ENCODE measurements at regions not wholly inside any gene's neighbourhood (a gene's known extent, or its start where the extent isn't known, plus 50 kb on each side); places are given as distances from the start of the nearest gene placed in this dataset.

DNA sequence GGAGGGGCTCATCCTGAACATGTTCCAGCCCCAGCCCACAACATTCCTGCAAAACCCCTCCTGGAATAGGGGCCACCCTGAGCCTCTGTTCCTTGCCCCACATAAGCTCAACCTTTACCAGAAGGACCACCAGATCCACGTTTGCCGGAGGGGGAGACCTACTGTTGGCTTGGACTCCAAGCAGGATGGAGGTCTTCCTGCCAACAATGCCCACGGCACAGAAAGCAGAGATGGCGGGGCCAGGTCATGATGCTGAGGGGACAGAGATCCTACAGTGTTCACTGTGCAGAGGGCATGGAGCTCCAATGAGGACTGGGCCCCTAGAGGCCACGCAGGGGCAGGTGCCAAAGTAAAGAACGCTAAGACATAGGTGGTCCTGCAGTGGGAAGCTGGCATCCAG, 98.5 kb upstream of the RAB6C start:
- TF ChIP-seq POLR2AphosphoS5 (IDR thresholded peaks at IDR 0.05), result no peak
- TF ChIP-seq, protein P1, sequence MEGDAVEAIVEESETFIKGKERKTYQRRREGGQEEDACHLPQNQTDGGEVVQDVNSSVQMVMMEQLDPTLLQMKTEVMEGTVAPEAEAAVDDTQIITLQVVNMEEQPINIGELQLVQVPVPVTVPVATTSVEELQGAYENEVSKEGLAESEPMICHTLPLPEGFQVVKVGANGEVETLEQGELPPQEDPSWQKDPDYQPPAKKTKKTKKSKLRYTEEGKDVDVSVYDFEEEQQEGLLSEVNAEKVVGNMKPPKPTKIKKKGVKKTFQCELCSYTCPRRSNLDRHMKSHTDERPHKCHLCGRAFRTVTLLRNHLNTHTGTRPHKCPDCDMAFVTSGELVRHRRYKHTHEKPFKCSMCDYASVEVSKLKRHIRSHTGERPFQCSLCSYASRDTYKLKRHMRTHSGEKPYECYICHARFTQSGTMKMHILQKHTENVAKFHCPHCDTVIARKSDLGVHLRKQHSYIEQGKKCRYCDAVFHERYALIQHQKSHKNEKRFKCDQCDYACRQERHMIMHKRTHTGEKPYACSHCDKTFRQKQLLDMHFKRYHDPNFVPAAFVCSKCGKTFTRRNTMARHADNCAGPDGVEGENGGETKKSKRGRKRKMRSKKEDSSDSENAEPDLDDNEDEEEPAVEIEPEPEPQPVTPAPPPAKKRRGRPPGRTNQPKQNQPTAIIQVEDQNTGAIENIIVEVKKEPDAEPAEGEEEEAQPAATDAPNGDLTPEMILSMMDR (IDR thresholded peaks at IDR 0.05), result no peak

Data from gastroesophageal sphincter (tissue), 3 donors.